ENCODE measurements at regions not wholly inside any gene's neighbourhood (a gene's known extent, or its start where the extent isn't known, plus 50 kb on each side); places are given as distances from the start of the nearest gene placed in this dataset.
A peak's percentile ranks its signal among the peaks of the same experiment; 100 is the strongest.

DNA sequence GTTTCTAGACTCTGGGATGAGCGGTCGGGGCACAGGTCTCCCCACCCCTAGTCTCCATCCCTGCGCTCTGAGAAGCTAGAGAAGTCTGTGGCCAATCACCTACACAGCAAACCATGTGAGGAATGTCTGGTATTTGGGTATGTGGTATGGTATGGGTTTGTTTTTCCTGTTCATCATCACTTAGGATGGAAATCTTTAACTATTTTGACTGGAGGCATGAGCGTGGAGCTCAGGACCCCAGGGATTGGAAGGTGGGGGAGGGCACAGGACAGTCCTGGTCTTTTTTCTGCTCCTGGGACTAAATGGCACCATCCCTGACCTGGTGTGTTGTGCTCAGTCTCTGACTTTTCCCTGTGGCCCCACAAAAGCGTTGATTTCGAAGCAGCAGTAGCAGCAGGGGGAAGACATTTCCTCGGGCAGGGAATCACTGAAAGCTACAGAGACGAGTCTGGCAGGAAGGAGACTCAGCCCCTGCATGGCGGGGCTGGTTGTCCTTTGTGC is 191.7 kb upstream of the TPM1 start:
- peaks cover 4% of the 10 kb centered on the region for H3K27me3 Mint-ChIP-seq (ENCODE audit: low read depth, poor library complexity)
- peak; percentile 20 for DNase-seq
- peaks cover 55% of the 10 kb centered on the region for H3K4me1 Mint-ChIP-seq

DNA sequence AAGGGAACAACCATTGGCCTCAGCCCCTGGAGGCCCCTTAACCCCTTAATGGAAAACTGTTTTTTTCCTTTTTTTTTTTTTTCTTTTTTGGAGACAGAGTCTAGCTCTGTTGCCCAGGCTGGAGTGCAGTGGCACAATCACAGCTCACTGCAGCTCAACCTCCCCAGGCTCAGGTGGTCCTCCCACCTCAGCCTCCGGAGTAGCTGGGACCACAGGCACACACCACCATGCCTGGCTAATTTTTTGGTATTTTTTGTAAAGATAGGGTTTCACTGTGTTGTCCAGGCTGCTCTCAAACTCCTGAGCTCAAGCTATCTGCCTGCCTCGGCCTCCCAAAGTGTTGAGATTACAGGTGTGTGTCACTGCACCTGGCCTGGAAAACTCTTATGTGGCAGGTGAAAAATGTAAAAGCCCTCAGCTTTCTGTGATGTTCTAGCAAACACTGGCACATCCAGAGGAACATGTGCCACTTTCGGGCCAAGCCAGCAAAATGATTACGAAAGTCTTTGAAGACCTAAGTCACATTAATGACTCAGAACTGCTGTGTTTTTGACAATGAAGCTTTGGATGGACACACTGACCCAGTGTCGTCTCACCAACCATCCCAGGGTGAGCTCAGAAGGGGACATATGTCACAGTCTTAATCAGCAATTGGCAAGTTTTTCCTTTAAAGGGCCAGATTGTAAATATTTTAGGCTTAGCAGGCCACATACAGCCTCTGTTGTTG is 189.3 kb upstream of the TPM1 start:
- H3K4me3 Mint-ChIP-seq: no peak overlapping the region
- DNase-seq: no peak
- H3K4me1 Mint-ChIP-seq: peaks cover 34% of the 10 kb centered on the region
- H3K9me3 Mint-ChIP-seq: no peaks in the 10 kb centered on the region
- TF ChIP-seq, protein P1, sequence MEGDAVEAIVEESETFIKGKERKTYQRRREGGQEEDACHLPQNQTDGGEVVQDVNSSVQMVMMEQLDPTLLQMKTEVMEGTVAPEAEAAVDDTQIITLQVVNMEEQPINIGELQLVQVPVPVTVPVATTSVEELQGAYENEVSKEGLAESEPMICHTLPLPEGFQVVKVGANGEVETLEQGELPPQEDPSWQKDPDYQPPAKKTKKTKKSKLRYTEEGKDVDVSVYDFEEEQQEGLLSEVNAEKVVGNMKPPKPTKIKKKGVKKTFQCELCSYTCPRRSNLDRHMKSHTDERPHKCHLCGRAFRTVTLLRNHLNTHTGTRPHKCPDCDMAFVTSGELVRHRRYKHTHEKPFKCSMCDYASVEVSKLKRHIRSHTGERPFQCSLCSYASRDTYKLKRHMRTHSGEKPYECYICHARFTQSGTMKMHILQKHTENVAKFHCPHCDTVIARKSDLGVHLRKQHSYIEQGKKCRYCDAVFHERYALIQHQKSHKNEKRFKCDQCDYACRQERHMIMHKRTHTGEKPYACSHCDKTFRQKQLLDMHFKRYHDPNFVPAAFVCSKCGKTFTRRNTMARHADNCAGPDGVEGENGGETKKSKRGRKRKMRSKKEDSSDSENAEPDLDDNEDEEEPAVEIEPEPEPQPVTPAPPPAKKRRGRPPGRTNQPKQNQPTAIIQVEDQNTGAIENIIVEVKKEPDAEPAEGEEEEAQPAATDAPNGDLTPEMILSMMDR (IDR thresholded peaks at IDR 0.05): no peak
- no peak overlapping the region for H3K27ac Mint-ChIP-seq
- no peaks in the 10 kb centered on the region for H3K36me3 Mint-ChIP-seq (ENCODE audit: low read depth)
- H3K27me3 Mint-ChIP-seq (ENCODE audit: low read depth, poor library complexity): peaks cover 13% of the 10 kb centered on the region

More for the DNA sequence above, 191.7 kb upstream of the TPM1 start:
- Mint-ChIP-seq H3K4me3 (no peak overlapping the region), H3K27ac (no peak overlapping the region), H3K36me3 (ENCODE audit: low read depth) (no peaks in the 10 kb centered on the region), H3K9me3 (no peaks in the 10 kb centered on the region)
- TF ChIP-seq, protein P1 (IDR thresholded peaks at IDR 0.05): no peak

DNA sequence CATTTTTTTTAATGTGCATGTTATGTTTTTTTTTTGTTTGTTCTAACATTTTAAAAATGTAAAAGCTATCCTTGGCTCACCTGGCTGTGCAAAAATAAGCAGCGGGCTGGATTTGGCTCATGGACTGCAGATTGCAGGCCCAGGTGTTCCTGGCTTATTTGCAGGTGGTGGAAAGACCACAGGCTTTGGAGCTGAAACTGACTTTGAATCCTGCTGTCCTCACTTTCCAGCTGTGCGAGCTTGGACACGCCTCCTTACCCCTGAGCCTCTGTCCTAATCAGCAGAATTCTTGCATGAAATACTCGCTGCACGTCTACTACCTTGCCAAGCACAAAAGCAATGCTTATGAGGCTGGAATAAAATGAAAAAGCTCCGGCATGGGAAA is 188.7 kb upstream of the TPM1 start:
- Mint-ChIP-seq H3K4me1 (peaks cover 28% of the 10 kb centered on the region), H3K27me3 (ENCODE audit: low read depth, poor library complexity) (peaks cover 13% of the 10 kb centered on the region), H3K36me3 (ENCODE audit: low read depth) (no peaks in the 10 kb centered on the region), H3K4me3 (no peak overlapping the region), H3K27ac (no peak overlapping the region), H3K9me3 (no peaks in the 10 kb centered on the region)
- TF ChIP-seq, protein P1 (IDR thresholded peaks at IDR 0.05): no peak
- no peak for DNase-seq

- H3K36me3 Mint-ChIP-seq (ENCODE audit: low read depth): no peaks in the 10 kb centered on the region
- peaks cover 22% of the 10 kb centered on the region for H3K4me1 Mint-ChIP-seq
- H3K27ac Mint-ChIP-seq: no peak overlapping the region
- H3K4me3 Mint-ChIP-seq: no peak overlapping the region
- H3K27me3 Mint-ChIP-seq (ENCODE audit: low read depth, poor library complexity): peaks cover 13% of the 10 kb centered on the region
- TF ChIP-seq, protein P1 (IDR thresholded peaks at IDR 0.05): no peak
- peaks cover 1% of the 10 kb centered on the region for H3K9me3 Mint-ChIP-seq
- no peak for DNase-seq
These were observed 188.0 kb upstream of the TPM1 start for GRCh38 chr15:62854420-62855084.

DNA sequence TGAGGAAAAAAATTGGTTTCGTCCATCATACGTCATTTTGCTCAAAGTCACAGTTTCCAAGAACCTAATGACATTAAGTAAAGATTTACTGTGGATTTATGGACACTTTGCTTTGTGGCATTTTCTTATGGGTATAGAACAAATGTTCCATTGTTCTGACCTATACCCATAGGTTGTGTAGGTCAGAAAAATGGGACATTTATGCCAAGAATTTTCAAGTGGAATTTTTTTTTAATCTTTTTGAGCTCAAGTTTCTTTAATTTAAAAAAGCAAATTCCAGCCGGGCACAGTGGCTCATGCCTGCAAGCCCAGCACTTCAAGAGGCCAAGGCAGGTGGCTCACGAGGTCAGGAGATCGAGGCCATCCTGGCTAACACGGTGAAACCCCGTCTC is 187.5 kb upstream of the TPM1 start:
- peaks cover 6% of the 10 kb centered on the region for H3K9me3 Mint-ChIP-seq
- H3K36me3 Mint-ChIP-seq (ENCODE audit: low read depth): no peaks in the 10 kb centered on the region
- H3K4me3 Mint-ChIP-seq: no peak overlapping the region
- no peak overlapping the region for H3K27ac Mint-ChIP-seq
- TF ChIP-seq, protein P1 (IDR thresholded peaks at IDR 0.05): no peak
- peaks cover 13% of the 10 kb centered on the region for H3K27me3 Mint-ChIP-seq (ENCODE audit: low read depth, poor library complexity)
- peaks cover 22% of the 10 kb centered on the region for H3K4me1 Mint-ChIP-seq
- DNase-seq: no peak
